SK-MEL-5 (cell line): ENCODE measurements at regions not wholly inside any gene's neighbourhood (a gene's known extent, or its start where the extent isn't known, plus 50 kb on each side); places are given as distances from the start of the nearest gene placed in this dataset.

Experiments
- DNase-seq: peaks from one replicate; pipeline ENCODE4 v3.0.0-alpha.2; 2016; ENCODE audit warnings: low read depth, low spot score
- in situ Hi-C: cut with HindIII; loops from 2 replicates; pipeline ENCODE4 v1.10.0; 2016; ENCODE audit warnings: low sequenced_read_pairs, high pct_unique_total_duplicates, low pct_unique_long_range_greater_than_20kb

DNA sequence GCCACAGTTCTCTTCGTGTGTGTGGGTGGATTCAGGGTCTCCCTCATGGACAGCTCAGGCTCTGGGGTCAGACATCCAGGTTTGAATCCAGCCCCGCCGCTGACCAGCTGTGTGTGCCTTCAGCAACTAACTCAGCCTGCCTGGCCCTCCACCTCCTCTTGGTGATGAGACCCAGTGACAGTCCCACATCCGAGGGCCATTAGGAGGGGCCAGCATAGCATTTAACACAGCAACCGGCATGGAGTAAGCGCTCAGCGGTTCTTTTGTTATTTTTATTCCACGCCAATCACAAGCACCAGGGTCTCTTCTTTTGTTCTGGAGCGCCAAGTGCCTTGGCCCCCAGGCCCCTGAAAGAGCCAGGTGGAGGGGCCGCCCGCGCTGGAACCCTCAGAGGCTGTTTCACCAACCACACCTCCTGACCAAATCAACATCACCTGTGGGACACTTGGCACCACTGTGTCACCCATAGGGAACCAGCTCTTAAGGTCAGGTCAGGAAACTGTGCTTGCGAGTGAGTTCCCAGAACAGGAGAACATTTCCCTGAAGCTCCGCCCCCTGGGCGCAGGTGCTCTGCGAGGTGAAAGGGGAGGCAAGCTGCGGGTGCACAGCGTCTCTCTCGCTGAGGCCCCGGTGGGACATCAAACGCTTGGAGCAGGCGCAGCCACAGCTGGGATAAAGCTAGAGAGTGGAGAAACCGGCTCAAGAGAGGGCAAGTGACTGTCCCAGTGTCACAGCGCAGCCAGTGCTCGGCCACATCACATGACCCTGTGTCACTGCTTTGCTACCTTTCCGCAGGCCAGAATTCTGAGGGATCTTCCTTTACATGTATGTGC lies 311.3 kb downstream of the UACA start:
- in situ Hi-C loops: no loop called here
- DNase-seq: no peak

DNA sequence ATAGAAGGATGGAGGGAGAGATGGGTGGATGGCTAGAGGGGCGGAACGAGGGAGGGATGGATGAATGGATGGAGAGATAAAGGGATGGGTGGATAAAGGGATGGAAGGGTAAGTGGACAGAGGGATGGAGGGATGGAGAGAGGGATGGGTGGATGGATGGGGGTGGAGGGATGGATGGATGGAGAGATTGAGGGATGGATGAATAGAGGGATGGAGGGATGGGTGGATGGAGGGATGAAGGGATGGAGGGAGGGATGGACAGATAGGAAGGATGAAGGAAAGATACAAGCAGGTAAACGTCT lies 313.3 kb downstream of the UACA start:
- DNase-seq: no peak
- in situ Hi-C loops: no loop called here

DNA sequence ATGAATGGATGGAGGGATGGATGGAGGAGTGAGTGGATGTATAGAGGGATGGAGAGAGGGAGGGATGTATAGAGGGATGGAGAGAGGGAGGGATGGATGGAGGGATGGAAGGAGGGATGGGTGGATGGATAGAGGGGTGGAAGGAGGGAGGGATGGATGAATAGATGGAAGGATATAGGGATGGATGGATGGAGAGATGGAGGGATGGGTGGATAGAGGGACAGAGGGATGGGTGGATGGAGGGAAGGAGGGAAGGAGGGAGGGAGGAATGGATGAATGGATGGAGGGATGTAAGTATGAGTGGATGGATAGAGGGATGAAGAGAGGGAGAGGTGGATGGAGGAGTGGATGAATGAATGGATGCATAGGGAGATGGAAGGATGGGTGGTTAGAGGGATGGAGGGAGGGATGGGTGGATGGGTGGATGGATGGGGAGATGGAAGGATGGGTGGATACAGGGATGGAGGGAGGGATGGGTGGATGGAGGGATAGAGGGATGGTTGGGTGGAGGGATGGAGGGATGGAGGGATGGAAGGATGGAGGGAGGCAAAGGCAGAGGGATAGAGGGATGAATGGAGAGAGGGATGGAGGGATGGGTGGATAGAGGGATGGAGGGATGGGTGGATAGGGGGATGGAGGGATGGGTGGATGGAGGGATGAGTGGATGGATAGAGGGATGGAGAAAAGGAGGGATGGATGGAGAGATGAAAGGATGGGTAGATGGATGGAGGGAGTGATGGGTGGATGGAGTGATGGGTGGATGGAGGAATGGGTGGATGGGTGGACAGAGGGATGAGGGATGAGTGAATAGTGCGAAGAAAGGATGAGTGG lies 313.8 kb downstream of the UACA start:
- no peak for DNase-seq
- in situ Hi-C loops: no loop called here

DNA sequence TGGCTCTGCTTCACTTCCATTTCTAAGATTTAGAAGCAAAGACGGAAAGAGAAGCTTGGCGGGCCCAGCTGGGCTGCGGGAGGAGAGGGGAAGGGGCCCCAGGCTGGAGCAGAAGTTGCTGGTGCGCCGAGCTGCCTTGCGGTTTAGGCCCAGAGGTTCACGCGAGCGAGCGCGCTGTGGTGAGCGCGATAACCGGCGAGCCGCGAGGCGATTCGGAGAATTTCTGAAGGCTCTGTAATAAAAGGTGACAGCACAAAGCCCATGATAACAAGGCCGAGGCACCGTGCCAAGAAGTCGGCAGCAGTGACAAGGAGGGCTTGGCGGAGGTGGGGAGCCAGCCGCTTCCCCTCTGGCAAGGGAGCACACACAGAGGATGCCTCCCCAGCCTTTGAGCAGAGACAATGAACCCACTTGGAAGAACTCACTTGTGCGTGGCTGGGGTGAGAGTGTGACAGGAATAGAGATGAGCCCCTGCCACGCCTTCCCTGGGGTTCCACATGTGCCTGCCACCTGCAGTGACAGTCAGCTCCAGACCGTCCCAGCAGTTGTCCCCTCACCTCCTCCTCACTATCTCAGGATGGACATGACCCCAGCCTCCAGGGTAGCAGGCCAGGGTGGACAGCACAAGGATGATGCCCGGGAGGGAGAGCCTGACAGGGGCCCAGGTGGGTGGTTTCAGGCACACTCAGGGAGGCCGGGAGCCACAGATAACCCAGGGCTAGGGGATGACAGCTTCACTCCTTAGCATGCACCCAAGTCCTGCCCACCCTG lies 315.2 kb downstream of the UACA start:
- no peak for DNase-seq
- in situ Hi-C loops: no loop called here

DNA sequence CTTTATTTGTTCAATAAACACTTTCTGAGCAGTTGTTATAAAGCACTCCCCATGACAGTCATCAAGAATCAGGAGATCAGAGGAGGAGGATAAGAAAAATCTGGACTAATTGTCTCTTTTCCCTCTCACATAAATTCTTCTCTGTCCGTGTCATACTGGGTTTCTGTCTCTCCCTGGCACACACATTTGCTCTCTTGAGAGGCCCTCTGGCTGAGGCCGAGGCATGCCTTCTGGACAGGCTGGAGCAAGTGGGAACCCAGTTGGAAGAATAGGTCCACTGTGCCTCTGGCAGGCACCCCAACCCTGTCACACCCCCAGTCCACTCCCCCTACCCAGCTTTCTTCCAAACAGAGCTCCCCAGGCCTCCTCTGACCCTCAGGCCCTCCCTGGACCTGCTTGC lies 315.8 kb downstream of the UACA start:
- in situ Hi-C loops: no loop called here

DNA sequence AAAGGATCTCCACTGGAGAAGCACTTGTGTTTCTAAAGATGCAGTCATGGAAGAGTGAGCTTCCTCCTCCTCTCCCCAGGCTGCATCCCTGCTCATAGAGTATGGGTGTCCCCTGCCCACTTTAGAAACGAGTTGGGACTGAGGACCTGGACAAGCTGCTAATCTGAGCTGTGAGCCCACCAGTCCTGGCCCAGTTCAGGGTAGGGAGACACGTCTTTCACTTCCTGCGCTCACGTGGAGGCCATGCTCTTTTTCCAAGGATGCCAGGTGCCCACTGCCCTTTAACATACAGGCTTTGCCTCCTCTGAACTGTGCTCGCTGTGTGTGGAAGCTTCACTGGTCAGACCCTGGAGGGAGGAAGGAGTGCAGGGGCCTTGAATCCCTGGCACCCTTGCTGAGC lies 316.3 kb downstream of the UACA start:
- in situ Hi-C loops: no loop called here
- no peak for DNase-seq

More for the DNA sequence above, 315.8 kb downstream of the UACA start:
- no peak for DNase-seq

DNA sequence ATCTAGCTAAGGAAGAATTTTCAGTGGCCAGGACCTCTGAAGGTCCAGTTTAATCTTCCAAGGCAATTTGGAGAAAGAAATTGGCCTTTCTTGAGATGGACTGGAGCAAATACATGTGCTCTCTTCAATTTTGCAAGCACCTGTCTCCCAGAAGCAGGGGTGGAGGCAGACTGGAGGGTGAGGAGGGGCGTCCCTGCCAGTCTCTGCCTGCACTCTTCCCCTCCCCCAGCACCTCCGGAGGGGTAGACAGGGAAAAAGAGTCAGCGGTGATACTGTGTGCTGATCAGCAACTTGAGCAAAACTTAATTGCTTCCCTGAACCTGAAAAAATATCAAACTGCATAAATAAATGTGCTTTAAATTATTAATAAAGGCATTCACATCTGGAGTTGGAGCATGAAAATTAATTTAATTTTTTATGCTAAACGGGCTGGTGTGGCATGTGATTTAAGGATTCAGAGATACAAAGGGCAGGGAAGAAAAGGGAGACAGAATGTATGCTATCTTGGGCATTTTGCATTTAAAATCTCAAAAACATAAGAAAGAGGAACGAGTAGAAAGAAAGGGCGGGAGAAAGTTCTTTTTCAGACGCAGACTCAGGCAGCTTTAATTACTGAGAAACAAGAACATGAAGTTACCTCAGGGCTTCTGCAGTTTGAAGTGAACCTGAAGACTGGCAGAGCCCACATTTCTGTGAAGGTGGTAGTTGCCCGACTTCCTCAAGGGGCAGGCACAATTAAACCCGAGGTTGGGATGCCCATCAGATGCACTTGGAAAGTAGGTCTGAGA lies 319.7 kb downstream of the UACA start:
- DNase-seq: no peak
- in situ Hi-C loops: no loop called here

DNA sequence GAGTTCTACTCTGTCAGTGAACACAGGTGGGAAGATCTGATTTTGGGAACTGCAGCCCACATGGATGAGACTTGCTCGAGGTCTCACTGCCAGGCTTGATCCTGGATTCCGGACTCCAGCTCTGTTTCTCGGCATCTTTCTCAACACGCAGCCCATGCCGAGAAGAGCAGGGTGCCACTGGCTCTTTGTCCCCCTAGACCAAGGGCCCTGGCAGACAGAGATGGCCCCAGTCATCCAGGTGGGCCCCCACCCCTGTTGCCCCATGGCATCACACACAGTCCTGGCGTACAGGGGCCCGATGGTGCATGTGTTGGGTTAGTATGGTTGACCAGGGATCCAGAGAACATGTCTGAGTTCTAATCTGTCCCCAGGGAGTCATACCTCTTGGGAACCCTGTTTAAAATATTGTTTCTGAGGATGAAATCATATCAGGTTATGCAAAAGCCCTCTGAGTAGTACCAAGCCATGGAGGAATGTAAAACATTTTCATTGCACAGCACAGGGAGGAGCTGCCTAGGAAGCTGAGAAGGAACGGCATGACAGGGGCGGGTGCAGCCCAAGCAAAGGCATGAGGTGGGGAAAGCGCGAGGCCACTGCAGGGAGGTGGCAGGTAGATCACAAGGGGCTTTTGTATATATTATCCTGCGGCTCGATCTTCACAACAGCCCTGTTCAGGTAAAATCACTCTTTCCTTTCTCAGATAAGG lies 320.6 kb downstream of the UACA start:
- DNase-seq: no peak
- in situ Hi-C loops: no loop called here

DNA sequence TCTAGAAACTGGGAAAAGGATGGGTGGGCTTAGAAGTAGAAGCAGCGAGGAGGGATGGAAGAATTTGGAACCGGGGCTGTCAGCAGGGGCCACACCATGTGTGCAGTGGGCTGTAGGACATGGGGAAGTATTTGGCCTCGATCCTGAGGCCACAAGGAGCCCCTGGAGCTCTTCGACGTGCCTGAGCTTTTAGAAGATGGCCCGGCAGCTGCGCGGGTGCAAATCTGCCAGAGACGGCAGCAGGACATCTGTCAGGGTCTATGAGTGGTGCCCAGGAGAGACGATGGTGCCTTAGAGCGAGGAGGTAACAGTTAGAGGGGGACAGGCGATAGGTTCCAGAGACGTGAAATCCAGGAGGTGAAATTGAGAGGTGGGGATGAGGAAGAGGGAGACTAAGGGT lies 321.1 kb downstream of the UACA start:
- in situ Hi-C loops: no loop called here
- DNase-seq: no peak

DNA sequence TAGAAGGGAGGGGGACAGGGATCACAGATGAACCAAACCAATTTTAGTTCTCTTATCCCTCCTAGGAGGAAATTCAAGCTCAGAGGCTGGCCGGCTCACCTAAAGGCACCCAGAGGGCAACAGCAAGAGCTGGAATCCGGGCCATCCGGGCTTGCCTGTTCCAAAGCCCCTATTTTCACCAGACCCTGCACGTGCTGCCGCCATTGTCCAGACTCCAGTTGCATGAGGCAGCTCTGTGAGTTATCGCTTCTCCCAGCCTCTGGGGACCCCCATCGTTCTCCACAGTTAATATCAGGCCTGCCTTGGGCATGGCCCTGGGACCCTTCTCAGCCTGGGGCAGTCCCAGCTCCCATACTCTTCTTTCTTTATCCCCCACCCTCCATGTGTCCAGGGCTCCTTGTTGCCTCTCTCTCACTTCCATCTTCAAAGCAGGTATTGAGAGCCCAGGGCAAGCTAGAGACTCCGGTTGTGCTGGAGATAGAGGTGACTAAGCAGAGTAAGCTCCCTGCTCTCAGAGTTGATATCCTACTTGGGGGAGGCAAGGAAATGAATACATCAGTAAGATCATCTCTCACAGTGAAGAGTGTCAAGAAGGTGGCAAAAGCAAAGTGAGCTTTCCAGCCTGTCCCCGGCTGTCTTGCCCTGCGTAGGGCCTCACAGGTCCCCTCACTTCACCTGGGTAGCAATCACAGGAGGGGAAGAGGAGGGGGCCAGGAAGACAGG lies 322.8 kb downstream of the UACA start:
- in situ Hi-C loops: no loop called here

DNA sequence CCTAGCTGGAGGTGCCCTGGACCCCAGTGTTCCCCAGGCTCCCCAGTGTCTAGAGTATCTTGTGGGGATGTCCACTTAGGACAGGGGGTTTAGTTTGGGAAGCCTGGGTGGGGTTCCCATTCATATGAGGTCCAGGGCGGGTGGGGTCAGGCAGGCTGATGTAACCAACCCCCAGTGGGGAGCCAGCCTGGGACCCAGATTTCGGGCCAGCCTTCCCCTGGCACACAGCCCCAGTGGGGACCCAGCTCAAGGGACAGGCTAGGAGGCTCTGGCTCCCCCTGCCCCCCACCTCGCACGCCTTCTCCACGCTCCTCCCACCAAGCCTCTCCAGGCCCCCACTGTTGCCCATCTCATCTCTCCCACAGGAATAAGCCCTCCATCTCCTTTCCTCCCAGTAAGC lies 323.5 kb downstream of the UACA start:
- in situ Hi-C loops: no loop called here
- no peak for DNase-seq

More for the DNA sequence above, 322.8 kb downstream of the UACA start:
- DNase-seq: no peak

DNA sequence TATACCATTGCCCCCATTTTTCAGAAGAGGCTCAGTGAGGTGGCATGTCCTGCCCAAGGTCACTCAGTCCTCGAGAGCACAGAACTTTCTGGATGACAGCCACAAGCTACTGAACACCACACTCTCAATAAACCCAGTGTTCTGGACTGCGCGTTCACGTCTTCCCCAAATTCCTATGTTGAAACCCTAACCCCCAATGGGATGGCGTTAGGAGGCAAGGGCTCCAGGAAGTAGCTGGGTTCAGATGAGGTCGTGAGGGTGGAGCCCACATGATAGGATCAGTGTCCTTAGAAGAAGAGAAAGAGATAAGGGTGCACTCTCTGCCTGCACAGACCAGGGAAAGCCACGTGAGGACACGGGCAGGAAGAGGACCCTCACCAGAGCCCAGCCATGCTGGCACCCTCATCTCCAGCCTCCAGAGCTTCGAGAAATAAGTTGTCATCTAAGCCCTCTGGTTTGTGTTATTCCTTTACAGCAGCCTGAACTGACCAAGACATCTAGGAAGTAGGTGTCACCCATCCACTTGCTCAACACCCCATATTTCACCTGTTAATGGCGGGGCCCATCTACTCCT lies 324.0 kb downstream of the UACA start:
- in situ Hi-C loops: no loop called here
- no peak for DNase-seq

DNA sequence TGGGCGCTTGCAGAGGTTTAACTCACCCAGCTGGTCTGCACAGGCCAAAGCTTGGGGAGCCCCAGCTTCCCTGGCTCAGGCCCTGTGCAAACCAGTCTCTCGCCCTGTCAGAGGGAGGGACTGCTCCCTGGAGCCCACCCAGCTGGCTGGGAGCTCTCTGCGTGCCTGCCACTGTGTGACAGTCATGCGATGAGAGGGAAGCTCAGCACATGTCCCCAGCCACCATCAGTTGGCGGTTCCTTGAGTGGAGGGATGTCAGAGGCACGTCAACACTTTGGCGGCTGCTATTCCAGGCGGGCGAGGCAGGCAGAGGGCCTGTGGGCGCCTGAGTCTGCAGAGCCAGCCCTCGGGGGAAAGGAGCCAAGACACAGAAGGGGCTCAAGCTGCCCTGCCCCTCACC lies 324.6 kb downstream of the UACA start:
- in situ Hi-C loops: no loop called here

DNA sequence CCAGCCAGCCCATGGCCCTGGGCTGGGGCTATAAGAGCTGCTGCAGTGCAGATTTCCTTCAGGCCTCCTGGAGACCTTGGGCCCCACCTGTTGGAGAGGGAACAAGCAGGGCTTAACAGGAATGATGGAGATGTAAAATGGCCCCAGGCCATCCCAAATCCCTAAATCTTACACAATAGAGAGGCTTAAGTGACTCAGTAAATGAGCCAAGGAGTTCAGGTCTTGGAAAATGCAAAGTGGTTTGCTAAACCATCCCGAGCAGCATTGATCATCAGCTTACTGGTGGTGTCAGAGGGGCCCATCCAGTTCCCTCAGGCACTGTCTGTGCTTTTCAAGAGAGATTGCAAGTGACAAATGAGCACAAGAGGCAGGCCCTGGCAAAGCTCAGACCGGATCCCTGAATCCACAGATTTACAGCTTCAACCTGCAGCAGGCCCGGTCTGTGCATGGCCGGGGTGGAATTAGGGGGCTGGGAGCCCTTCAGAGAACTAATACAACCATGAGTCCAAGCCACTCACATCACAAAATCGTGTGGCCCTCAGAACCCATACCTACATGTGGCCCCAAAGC lies 325.4 kb downstream of the UACA start:
- in situ Hi-C loops: no loop called here
- no peak for DNase-seq

More for the DNA sequence above, 324.6 kb downstream of the UACA start:
- no peak for DNase-seq

DNA sequence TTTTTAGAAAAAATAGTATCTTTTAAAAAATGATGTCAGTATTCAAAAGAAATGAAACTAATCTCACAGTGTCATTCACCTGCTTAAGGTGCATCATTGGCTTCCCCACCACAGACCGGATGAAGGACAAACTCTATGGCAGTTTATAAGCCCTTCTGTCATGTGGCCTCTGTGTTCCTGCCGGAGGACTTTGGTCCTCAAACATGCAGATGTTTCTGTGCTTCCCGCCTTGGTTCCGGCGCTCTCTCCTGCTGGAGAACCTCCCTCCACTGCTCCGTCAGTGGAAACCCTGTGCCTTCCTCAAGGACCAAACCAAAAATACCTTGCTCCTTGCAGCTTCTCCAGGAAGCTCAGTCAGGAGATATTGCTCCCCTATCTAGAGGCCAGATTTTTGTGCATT lies 326.3 kb downstream of the UACA start:
- in situ Hi-C loops: no loop called here
- no peak for DNase-seq

DNA sequence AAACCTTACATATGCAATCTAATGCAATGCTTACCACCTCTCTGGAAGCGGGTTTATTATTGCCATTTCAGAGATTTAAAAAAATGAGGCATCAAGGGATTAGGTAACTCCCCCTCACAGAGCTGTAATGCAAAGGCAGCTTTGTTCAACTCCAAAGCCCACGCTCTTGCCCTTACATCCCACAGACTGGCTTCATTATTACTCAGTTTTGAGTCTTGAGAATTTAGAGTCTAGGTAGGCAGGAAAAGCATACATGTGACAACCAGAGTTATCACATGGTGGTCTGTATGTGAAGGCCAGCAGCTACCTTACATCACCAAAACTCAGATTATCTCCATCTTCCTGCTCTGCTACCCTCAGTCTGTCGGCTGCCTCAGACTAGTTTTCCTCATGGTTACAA lies 326.9 kb downstream of the UACA start:
- in situ Hi-C loops: no loop called here
- peak; percentile 55 for DNase-seq
